HEK293T (cell line): ENCODE measurements at regions not wholly inside any gene's neighbourhood (a gene's known extent, or its start where the extent isn't known, plus 50 kb on each side); places are given as distances from the start of the nearest gene placed in this dataset.
A peak's percentile ranks its signal among the peaks of the same experiment; 100 is the strongest.

Experiments used
- CTCF ChIA-PET: fragments of 350-600 bp; formaldehyde crosslinking; extraction: SDS; loops from one replicate; lab custom pipeline; 2021; ENCODE audit warnings: antibody characterized with exemption, inconsistent platforms; lab: Yijun Ruan, JAX
- POLR2A ChIA-PET: fragments of 350-600 bp; formaldehyde crosslinking; extraction: SDS; loops from one replicate; lab custom pipeline; 2020; ENCODE audit warnings: antibody characterized with exemption, inconsistent platforms; lab: Yijun Ruan, JAX
- DNase-seq: peaks from one replicate; pipeline ENCODE4 v3.0.0; 2012; ENCODE audit warnings: mixed read lengths; ENCODE audit errors: extremely low spot score
- ARNT ChIP-seq: fragments of 450-650 bp; IDR thresholded peaks from 2 replicates; pipeline ENCODE4 v1.6.1; 2017; ENCODE audit warnings: mild to moderate bottlenecking
- BHLHE40 ChIP-seq: fragments of 450-650 bp; IDR thresholded peaks from 2 replicates; pipeline ENCODE4 v1.6.1; 2016; ENCODE audit warnings: mild to moderate bottlenecking, moderate library complexity, borderline replicate concordance
- CTBP1 ChIP-seq: fragments of 450-650 bp; IDR thresholded peaks from 2 replicates; pipeline ENCODE4 v1.6.1; 2016; ENCODE audit warnings: borderline replicate concordance
- ELF4 ChIP-seq: fragments of 450-650 bp; IDR thresholded peaks from 2 replicates; pipeline ENCODE4 v1.6.1; 2017; ENCODE audit warnings: antibody characterized with exemption
- FOXA1 ChIP-seq: fragments of 450-650 bp; IDR thresholded peaks from 2 replicates; pipeline ENCODE4 v1.6.1; 2016; ENCODE audit warnings: mild to moderate bottlenecking
- FOXK2 ChIP-seq: fragments of 450-650 bp; IDR thresholded peaks from 2 replicates; pipeline ENCODE4 v1.6.1; 2016; ENCODE audit warnings: mild to moderate bottlenecking
- FOXM1 ChIP-seq: fragments of 450-650 bp; IDR thresholded peaks from 2 replicates; pipeline ENCODE4 v1.6.1; 2017; ENCODE audit warnings: mild to moderate bottlenecking, borderline replicate concordance
- HDGF ChIP-seq: fragments of 450-650 bp; IDR thresholded peaks from 2 replicates; pipeline ENCODE4 v1.6.1; 2017; ENCODE audit warnings: antibody characterized with exemption, borderline replicate concordance
- L3MBTL2 ChIP-seq: fragments of 450-650 bp; conservative IDR thresholded peaks from 2 replicates; pipeline ENCODE4 v1.6.1; 2016; ENCODE audit warnings: mild to moderate bottlenecking
- LEF1 ChIP-seq: fragments of 450-650 bp; IDR thresholded peaks from 2 replicates; pipeline ENCODE4 v1.6.1; 2017; ENCODE audit warnings: mild to moderate bottlenecking, borderline replicate concordance
- NFRKB ChIP-seq: fragments of 450-650 bp; IDR thresholded peaks from 2 replicates; pipeline ENCODE4 v1.6.1; 2016; ENCODE audit warnings: mild to moderate bottlenecking, moderate library complexity
- PKNOX1 ChIP-seq: fragments of 450-650 bp; IDR thresholded peaks from 2 replicates; pipeline ENCODE4 v1.6.1; 2016
- SP1 ChIP-seq: fragments of 450-650 bp; IDR thresholded peaks from 2 replicates; pipeline ENCODE4 v1.6.1; 2017
- SUZ12 ChIP-seq: fragments of 450-650 bp; IDR thresholded peaks from 2 replicates; pipeline ENCODE4 v1.6.1; 2016; ENCODE audit warnings: mild to moderate bottlenecking
- TARDBP ChIP-seq: fragments of 450-650 bp; IDR thresholded peaks from 2 replicates; pipeline ENCODE4 v1.6.1; 2016
- ZNF384 ChIP-seq: fragments of 450-650 bp; IDR thresholded peaks from 2 replicates; pipeline ENCODE4 v1.6.1; 2016

- POLR2A ChIA-PET = no interaction called here
- CTCF ChIA-PET = no interaction called here
Measured at GRCh38 chr12:59414051-59414450, 181.8 kb upstream of the SLC16A7 start.

GRCh38 chr12:59408431-59408830 is 187.4 kb upstream of the SLC16A7 start:
- CTCF ChIA-PET = no interaction called here
- TF ChIP-seq SP1 (no peak), HDGF (no peak), TARDBP (no peak), NFRKB (no peak), ARNT (no peak), FOXA1 (no peak), FOXM1 (no peak), SUZ12 (no peak), CTBP1 (no peak), FOXK2 (no peak), LEF1 (no peak), ELF4 (no peak), L3MBTL2 (no peak)
- POLR2A ChIA-PET = no interaction called here
- DNase-seq = no peak

More at GRCh38 chr12:59414051-59414450, 181.8 kb upstream of the SLC16A7 start:
- no peak for TF ChIP-seq FOXM1
- TF ChIP-seq ZNF384 = no peak
- no peak for TF ChIP-seq L3MBTL2
- no peak for TF ChIP-seq BHLHE40
- no peak for TF ChIP-seq FOXK2
- no peak for TF ChIP-seq PKNOX1
- TF ChIP-seq HDGF = no peak
- no peak for TF ChIP-seq CTBP1
- no peak for TF ChIP-seq ELF4
- TF ChIP-seq ARNT = no peak
- no peak for TF ChIP-seq SP1
- no peak for TF ChIP-seq LEF1
- TF ChIP-seq NFRKB = no peak
- TF ChIP-seq SUZ12 = no peak
- no peak for TF ChIP-seq TARDBP
- TF ChIP-seq FOXA1 = no peak
- no peak for DNase-seq

GRCh38 chr12:59407799-59408198 is 188.0 kb upstream of the SLC16A7 start:
- CTCF ChIA-PET = no interaction called here
- POLR2A ChIA-PET = no interaction called here
- DNase-seq = no peak
- no peak for TF ChIP-seq SUZ12
- no peak for TF ChIP-seq FOXM1

- TF ChIP-seq LEF1 (no peak), ELF4 (no peak), PKNOX1 (no peak), ZNF384 (no peak), ARNT (no peak), FOXK2 (no peak), L3MBTL2 (no peak), CTBP1 (no peak)
- POLR2A ChIA-PET = no interaction called here
- no peak for DNase-seq
- CTCF ChIA-PET = no interaction called here
Measured at GRCh38 chr12:59405992-59406391, 189.8 kb upstream of the SLC16A7 start.

- POLR2A ChIA-PET = no interaction called here
- TF ChIP-seq SUZ12 = no peak
- no peak for TF ChIP-seq ELF4
- no peak for TF ChIP-seq TARDBP
- TF ChIP-seq SP1 = no peak
- no peak for TF ChIP-seq BHLHE40
- TF ChIP-seq L3MBTL2 = no peak
- TF ChIP-seq CTBP1 = no peak
- no peak for TF ChIP-seq FOXA1
- CTCF ChIA-PET = interaction anchor here (0.6 kb wide), 1 partner anchor 1276 kb away, joined by 3 read pairs; no protein-coding TSS in a partner anchor
- no peak for DNase-seq
Measured at GRCh38 chr12:59404109-59404650, 191.6 kb upstream of the SLC16A7 start.

GRCh38 chr12:59403259-59403932 is 192.4 kb upstream of the SLC16A7 start:
- CTCF ChIA-PET = interaction anchor here (0.6 kb wide), 1 partner anchor 1277 kb away, joined by 3 read pairs; no protein-coding TSS in a partner anchor
- no peak for TF ChIP-seq HDGF
- no peak for TF ChIP-seq SUZ12
- TF ChIP-seq FOXM1 = no peak
- TF ChIP-seq LEF1 = no peak
- no peak for TF ChIP-seq NFRKB
- TF ChIP-seq CTBP1 = no peak
- TF ChIP-seq SP1 = no peak
- TF ChIP-seq ELF4 = no peak
- TF ChIP-seq ZNF384 = no peak
- no peak for TF ChIP-seq PKNOX1
- TF ChIP-seq L3MBTL2 = no peak
- no peak for TF ChIP-seq ARNT
- TF ChIP-seq BHLHE40 = no peak
- no peak for TF ChIP-seq FOXK2
- TF ChIP-seq TARDBP = no peak
- TF ChIP-seq FOXA1 = no peak
- POLR2A ChIA-PET = no interaction called here
- peak; percentile 42 for DNase-seq
